GM12878 (cell line): ENCODE measurements at regions not wholly inside any gene's neighbourhood (a gene's known extent, or its start where the extent isn't known, plus 50 kb on each side); places are given as distances from the start of the nearest gene placed in this dataset.

Source experiments
- ATAC-seq: fragments of 200-7000 bp; cut with Tn5 transposase; 3 replicates; pipeline ENCODE4 v1.9.1; 2020; ENCODE audit warnings: mild to moderate bottlenecking, moderate library complexity
- BruUV-seq: library from RNA; stranded (reverse); fragments of 400-500 nt; replicated peaks from 2 replicates; lab custom pipeline; 2021; lab: Mats Ljungman, UMichigan
- CTCF ChIA-PET: fragments of 300-600 bp; sonication (Branson Sonifier 250); formaldehyde crosslinking; extraction: SDS; loops from one replicate; lab custom pipeline; 2021; ENCODE audit warnings: inconsistent platforms; lab: Yijun Ruan, JAX
- POLR2A ChIA-PET: fragments of 350-600 bp; formaldehyde crosslinking; extraction: SDS; loops from one replicate; lab custom pipeline; 2021; ENCODE audit warnings: inconsistent platforms; lab: Charles Lee
- RAD21 ChIA-PET: fragments of 300-600 bp; sonication (Branson Sonifier 250); formaldehyde crosslinking; loops from one replicate; lab custom pipeline; 2023; ENCODE audit warnings: antibody characterized with exemption; ENCODE audit not compliant: unreplicated experiment; lab: Charles Lee
- SMC1A ChIA-PET: fragments of 300-600 bp; sonication (Branson Sonifier 250); formaldehyde crosslinking; loops from one replicate; lab custom pipeline; 2023; ENCODE audit not compliant: unreplicated experiment, uncharacterized antibody; lab: Charles Lee
- DNase-seq: peaks from one replicate; pipeline ENCODE4 v3.0.0-alpha.2; 2011; ENCODE audit warnings: low read depth, low spot score
- FAIRE-seq: peaks from 3 replicates; lab custom pipeline; 2011; peaks lifted over from hg19 to GRCh38; lab: Jason Lieb, UNC
- H2AFZ ChIP-seq: 2 replicates; pipeline ENCODE4 v1.6.0; 2011; ENCODE audit warnings: low read depth, low read length, control low read depth; ENCODE audit not compliant: control insufficient read depth
- H3K27ac ChIP-seq: 2 replicates; pipeline ENCODE4 v1.5.1; 2011; ENCODE audit warnings: control low read depth; ENCODE audit not compliant: control insufficient read depth, insufficient read depth
- H3K27me3 ChIP-seq, 2 experiments: replicated peaks in 1 of 2; 2 replicates each; pipeline versions ENCODE4 v1.6.0 to v1.6.1; 2011; ENCODE audit warnings: low read length in 1 of 2; ENCODE audit not compliant: control insufficient read depth in 2 of 2, insufficient read depth in 2 of 2
- H3K36me3 ChIP-seq, 2 experiments: 2 replicates each; pipeline ENCODE4 v1.5.1; 2011; ENCODE audit warnings: low read length in 1 of 2; ENCODE audit not compliant: control insufficient read depth in 2 of 2, insufficient read depth in 2 of 2
- H3K4me1 ChIP-seq: 2 replicates; pipeline ENCODE4 v1.6.1; 2011; ENCODE audit warnings: mild to moderate bottlenecking, low read length, moderate library complexity, mixed read lengths; ENCODE audit not compliant: control insufficient read depth, insufficient read depth
- H3K4me2 ChIP-seq: 2 replicates; pipeline ENCODE4 v1.6.0; 2011; ENCODE audit warnings: control low read depth; ENCODE audit not compliant: control insufficient read depth, insufficient read depth
- H3K4me3 ChIP-seq: fragments of 200-600 bp; sonication (generic); 2 replicates; pipeline ENCODE4 v1.5.1; 2016
- H3K79me2 ChIP-seq: 2 replicates; pipeline ENCODE4 v1.6.0; 2011; ENCODE audit warnings: low read length; ENCODE audit not compliant: control insufficient read depth, insufficient read depth
- H3K9ac ChIP-seq: 2 replicates; pipeline ENCODE4 v1.8.0; 2011; ENCODE audit warnings: low read length, control low read depth, mixed read lengths; ENCODE audit not compliant: control insufficient read depth, insufficient read depth
- H3K9me3 ChIP-seq: replicated peaks from 3 replicates; pipeline ENCODE4 v1.5.1; 2011; ENCODE audit warnings: mild to moderate bottlenecking, low read length; ENCODE audit not compliant: control insufficient read depth, insufficient read depth
- H4K20me1 ChIP-seq: 2 replicates; pipeline ENCODE4 v1.6.0; 2011; ENCODE audit not compliant: control insufficient read depth, insufficient read depth
- ATF7 ChIP-seq: fragments of 450-650 bp; IDR thresholded peaks from 2 replicates; pipeline ENCODE4 v1.6.1; 2016; ENCODE audit warnings: low read depth, mild to moderate bottlenecking
- BCL3 ChIP-seq: IDR thresholded peaks from 2 replicates; pipeline ENCODE4 v1.6.1; 2011; ENCODE audit warnings: borderline replicate concordance, low read depth, mild to moderate bottlenecking, moderate library complexity, low read length; ENCODE audit not compliant: insufficient read depth, poor library complexity, severe bottlenecking
- CBX3 ChIP-seq: fragments of 200-600 bp; sonication (generic); IDR thresholded peaks from 2 replicates; pipeline ENCODE4 v1.6.1; 2016; ENCODE audit warnings: low read depth, borderline replicate concordance
- ELK1 ChIP-seq: IDR thresholded peaks from 2 replicates; pipeline ENCODE4 v1.6.1; 2012; ENCODE audit warnings: low read depth, low read length, improper control_type of control experiment
- EP300 ChIP-seq, 2 experiments: fragments of 150-350 bp in 1 of 2; IDR thresholded peaks; 2 replicates each; pipeline ENCODE4 v1.6.1; 2011 to 2012; ENCODE audit warnings: low read depth in 2 of 2, low read length in 2 of 2, borderline replicate concordance in 1 of 2, improper control_type of control experiment in 1 of 2, inconsistent platforms in 1 of 2; ENCODE audit not compliant: control insufficient read depth in 1 of 2
- FOXM1 ChIP-seq: IDR thresholded peaks from 2 replicates; pipeline ENCODE4 v1.6.1; 2012; ENCODE audit warnings: low read depth, mild to moderate bottlenecking, inconsistent platforms, low read length, moderate library complexity
- HDAC6 ChIP-seq: fragments of 200-600 bp; sonication (generic); IDR thresholded peaks from one replicate; pipeline ENCODE4 v1.8.0; 2017; ENCODE audit warnings: antibody characterized with exemption; ENCODE audit not compliant: unreplicated experiment
- MTA2 ChIP-seq: fragments of 450-650 bp; IDR thresholded peaks from 2 replicates; pipeline ENCODE4 v1.6.1; 2016; ENCODE audit warnings: low read depth, mild to moderate bottlenecking, moderate library complexity
- REST ChIP-seq: IDR thresholded peaks from 2 replicates; pipeline ENCODE4 v1.6.1; 2012; ENCODE audit warnings: mild to moderate bottlenecking, low read depth, low read length
- TCF3 ChIP-seq: IDR thresholded peaks from 2 replicates; pipeline ENCODE4 v1.6.1; 2012; ENCODE audit warnings: low read depth, mild to moderate bottlenecking, low read length, borderline replicate concordance; ENCODE audit not compliant: insufficient read depth
- ZNF217 ChIP-seq: fragments of 450-650 bp; IDR thresholded peaks from 2 replicates; pipeline ENCODE4 v1.6.1; 2017; ENCODE audit warnings: antibody characterized with exemption, mild to moderate bottlenecking
- ZNF622 ChIP-seq: fragments of 450-650 bp; IDR thresholded peaks from 2 replicates; pipeline ENCODE4 v1.6.1; 2017; ENCODE audit warnings: mild to moderate bottlenecking, inconsistent platforms
- WGBS: methylation state at CpG from one replicate; pipeline ENCODE4 v1.1.6; 2016; ENCODE audit warnings: low lambda C conversion rate; ENCODE audit not compliant: insufficient replicate concordance, insufficient coverage; ENCODE audit errors: missing lambda C conversion rate; 5-methylcytosine and 5-hydroxymethylcytosine counted together
- in situ Hi-C: fragments of 300-500 bp; cut with MboI; formaldehyde crosslinking; loops from 9 replicates; pipeline ENCODE4 v1.14.3; 2018; ENCODE audit warnings: mixed read lengths
- intact Hi-C: fragments of 100-400 bp; cut with micrococcal nuclease; formaldehyde crosslinking; loops from one replicate; pipeline ENCODE4 v1.14.2; 2022; ENCODE audit not compliant: unreplicated experiment
- TF ChIP-seq, protein P1 (sequence below): fragments of 450-650 bp; IDR thresholded peaks from 2 replicates; pipeline ENCODE4 v1.6.1; 2017; ENCODE audit warnings: mild to moderate bottlenecking, moderate library complexity

DNA sequence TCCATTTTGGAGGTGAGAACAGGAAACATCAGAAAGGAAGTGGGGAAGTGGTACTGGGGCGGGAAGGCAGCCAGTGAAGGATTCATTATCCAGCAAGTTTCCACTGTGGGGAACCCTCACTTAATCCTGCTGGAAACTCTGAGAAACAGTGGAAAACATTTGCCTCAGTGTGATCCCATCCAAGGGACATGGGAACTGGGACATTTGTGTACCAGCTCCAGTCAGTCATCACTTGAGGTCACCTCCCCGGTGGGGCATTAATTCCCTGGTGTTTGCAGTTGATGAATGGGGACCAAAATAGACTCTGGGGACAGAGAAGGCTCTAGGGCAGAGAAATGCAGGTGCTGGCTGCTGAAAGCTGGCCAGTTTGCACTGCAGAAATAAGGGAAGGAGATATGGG, 599.9 kb downstream of the BUD13 start:
- Histone ChIP-seq H3K27me3 (no peaks in the 10 kb centered on the region), H3K4me2 (no peak overlapping the region), H3K4me3 (no peak overlapping the region), H3K36me3 (no peaks in the 10 kb centered on the region), H3K27ac (no peak overlapping the region), H3K9ac (no peak overlapping the region), H3K79me2 (no peaks in the 10 kb centered on the region), H4K20me1 (no peaks in the 10 kb centered on the region), H3K4me1 (no peaks in the 10 kb centered on the region; the same call in 1 of the 2 replicates), H2AFZ (no peak overlapping the region), H3K9me3 (no peaks in the 10 kb centered on the region)
- in situ Hi-C loops, result no loop called here
- no peak for FAIRE-seq
- POLR2A ChIA-PET, result no interaction called here
- CTCF ChIA-PET, result no interaction called here
- DNase-seq, result no peak
- intact Hi-C loops, result no loop called here
- RAD21 ChIA-PET, result no interaction called here
- no peak for ATAC-seq
- no TSS peak for BruUV-seq
- 7% methylated on average over 2 of the region's 2 CpGs for WGBS
- TF ChIP-seq REST, result no peak
- no peak for TF ChIP-seq EP300 (IDR thresholded peaks at IDR 0.05; ENCODE audit: borderline replicate concordance in 1 of 2, control insufficient read depth in 1 of 2, low read depth in 2 of 2, low read length in 2 of 2)
- no peak for TF ChIP-seq ZNF217
- no peak for TF ChIP-seq FOXM1
- no peak for TF ChIP-seq ELK1
- TF ChIP-seq ZNF622, result no peak
- TF ChIP-seq CBX3, result no peak
- TF ChIP-seq, protein P1, sequence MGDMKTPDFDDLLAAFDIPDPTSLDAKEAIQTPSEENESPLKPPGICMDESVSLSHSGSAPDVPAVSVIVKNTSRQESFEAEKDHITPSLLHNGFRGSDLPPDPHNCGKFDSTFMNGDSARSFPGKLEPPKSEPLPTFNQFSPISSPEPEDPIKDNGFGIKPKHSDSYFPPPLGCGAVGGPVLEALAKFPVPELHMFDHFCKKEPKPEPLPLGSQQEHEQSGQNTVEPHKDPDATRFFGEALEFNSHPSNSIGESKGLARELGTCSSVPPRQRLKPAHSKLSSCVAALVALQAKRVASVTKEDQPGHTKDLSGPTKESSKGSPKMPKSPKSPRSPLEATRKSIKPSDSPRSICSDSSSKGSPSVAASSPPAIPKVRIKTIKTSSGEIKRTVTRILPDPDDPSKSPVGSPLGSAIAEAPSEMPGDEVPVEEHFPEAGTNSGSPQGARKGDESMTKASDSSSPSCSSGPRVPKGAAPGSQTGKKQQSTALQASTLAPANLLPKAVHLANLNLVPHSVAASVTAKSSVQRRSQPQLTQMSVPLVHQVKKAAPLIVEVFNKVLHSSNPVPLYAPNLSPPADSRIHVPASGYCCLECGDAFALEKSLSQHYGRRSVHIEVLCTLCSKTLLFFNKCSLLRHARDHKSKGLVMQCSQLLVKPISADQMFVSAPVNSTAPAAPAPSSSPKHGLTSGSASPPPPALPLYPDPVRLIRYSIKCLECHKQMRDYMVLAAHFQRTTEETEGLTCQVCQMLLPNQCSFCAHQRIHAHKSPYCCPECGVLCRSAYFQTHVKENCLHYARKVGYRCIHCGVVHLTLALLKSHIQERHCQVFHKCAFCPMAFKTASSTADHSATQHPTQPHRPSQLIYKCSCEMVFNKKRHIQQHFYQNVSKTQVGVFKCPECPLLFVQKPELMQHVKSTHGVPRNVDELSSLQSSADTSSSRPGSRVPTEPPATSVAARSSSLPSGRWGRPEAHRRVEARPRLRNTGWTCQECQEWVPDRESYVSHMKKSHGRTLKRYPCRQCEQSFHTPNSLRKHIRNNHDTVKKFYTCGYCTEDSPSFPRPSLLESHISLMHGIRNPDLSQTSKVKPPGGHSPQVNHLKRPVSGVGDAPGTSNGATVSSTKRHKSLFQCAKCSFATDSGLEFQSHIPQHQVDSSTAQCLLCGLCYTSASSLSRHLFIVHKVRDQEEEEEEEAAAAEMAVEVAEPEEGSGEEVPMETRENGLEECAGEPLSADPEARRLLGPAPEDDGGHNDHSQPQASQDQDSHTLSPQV, result no peak
- TF ChIP-seq ATF7, result no peak
- TF ChIP-seq BCL3, result no peak
- TF ChIP-seq TCF3, result no peak
- no peak for TF ChIP-seq HDAC6
- TF ChIP-seq MTA2, result no peak
- SMC1A ChIA-PET, result interaction anchor here (1.4 kb wide), 1 partner anchor 9 kb away, joined by 3 read pairs; no protein-coding TSS in a partner anchor
